A673 (cell line): ENCODE measurements at regions not wholly inside any gene's neighbourhood (a gene's known extent, or its start where the extent isn't known, plus 50 kb on each side); places are given as distances from the start of the nearest gene placed in this dataset.

Experiments used
- BruUV-seq: library from RNA; stranded (reverse); fragments of 400-500 nt; replicated peaks from 2 replicates; lab custom pipeline; 2021; lab: Mats Ljungman, UMichigan
- CTCF ChIA-PET: fragments of 300-600 bp; sonication (Branson Sonifier 250); formaldehyde crosslinking; loops from one replicate; lab custom pipeline; 2022; ENCODE audit warnings: antibody characterized with exemption; lab: Charles Lee
- POLR2A ChIA-PET: fragments of 300-600 bp; sonication (Branson Sonifier 250); formaldehyde crosslinking; loops from one replicate; lab custom pipeline; 2022; ENCODE audit warnings: antibody characterized with exemption; ENCODE audit not compliant: low non-redundant PET; lab: Charles Lee
- DNase-seq: peaks from one replicate; pipeline ENCODE4 v3.0.0-alpha.2; 2015; ENCODE audit warnings: low spot score
- H3K27ac ChIP-seq: fragments of 200-600 bp; sonication (generic); 2 replicates; pipeline ENCODE4 v1.5.1; 2016; ENCODE audit warnings: mixed run types, low read depth, mild to moderate bottlenecking, mixed read lengths, antibody characterized with exemption, low read length; ENCODE audit not compliant: poor library complexity, severe bottlenecking
- H3K27me3 ChIP-seq: fragments of 200-600 bp; sonication (generic); replicated peaks from 2 replicates; pipeline ENCODE4 v1.6.1; 2017; ENCODE audit warnings: mixed run types, low read depth, mild to moderate bottlenecking, mixed read lengths, antibody characterized with exemption, low read length; ENCODE audit not compliant: insufficient read depth, poor library complexity
- H3K36me3 ChIP-seq: fragments of 200-600 bp; sonication (generic); 2 replicates; pipeline ENCODE4 v1.6.1; 2016; ENCODE audit warnings: mixed run types, mild to moderate bottlenecking, mixed read lengths, antibody characterized with exemption, low read length; ENCODE audit not compliant: insufficient read depth, poor library complexity, severe bottlenecking
- H3K4me1 ChIP-seq: fragments of 200-600 bp; sonication (generic); 2 replicates; pipeline ENCODE4 v1.6.1; 2017; ENCODE audit warnings: mixed run types, mild to moderate bottlenecking, mixed read lengths, antibody characterized with exemption, low read length; ENCODE audit not compliant: insufficient read depth, poor library complexity, severe bottlenecking
- H3K4me3 ChIP-seq: fragments of 200-600 bp; sonication (generic); 2 replicates; pipeline ENCODE4 v1.5.1; 2016; ENCODE audit warnings: low read depth, mixed run types, mild to moderate bottlenecking, mixed read lengths, low read length; ENCODE audit not compliant: poor library complexity, severe bottlenecking
- H3K9me3 ChIP-seq: fragments of 200-600 bp; sonication (generic); 2 replicates; pipeline ENCODE4 v1.6.1; 2016; ENCODE audit warnings: mixed run types, low read depth, mild to moderate bottlenecking, mixed read lengths, antibody characterized with exemption, low read length; ENCODE audit not compliant: poor library complexity, severe bottlenecking
- EZH2 ChIP-seq: fragments of 200-600 bp; sonication (generic); IDR thresholded peaks from 2 replicates; pipeline ENCODE4 v1.6.1; 2017; ENCODE audit warnings: borderline replicate concordance, low read depth, mild to moderate bottlenecking, mixed read lengths, antibody characterized with exemption, low read length; ENCODE audit not compliant: poor library complexity, severe bottlenecking
- intact Hi-C: fragments of 100-400 bp; cut with micrococcal nuclease; formaldehyde crosslinking; loops from one replicate; pipeline ENCODE4 v1.10.0; 2022; ENCODE audit not compliant: unreplicated experiment
- TF ChIP-seq, protein P1 (sequence below): fragments of 300-800, 200-600 bp; sonication (generic); conservative IDR thresholded peaks from 2 replicates; pipeline ENCODE4 v1.5.1; 2017; ENCODE audit warnings: low read depth, mild to moderate bottlenecking, antibody characterized with exemption, low read length, moderate library complexity, mixed read lengths

DNA sequence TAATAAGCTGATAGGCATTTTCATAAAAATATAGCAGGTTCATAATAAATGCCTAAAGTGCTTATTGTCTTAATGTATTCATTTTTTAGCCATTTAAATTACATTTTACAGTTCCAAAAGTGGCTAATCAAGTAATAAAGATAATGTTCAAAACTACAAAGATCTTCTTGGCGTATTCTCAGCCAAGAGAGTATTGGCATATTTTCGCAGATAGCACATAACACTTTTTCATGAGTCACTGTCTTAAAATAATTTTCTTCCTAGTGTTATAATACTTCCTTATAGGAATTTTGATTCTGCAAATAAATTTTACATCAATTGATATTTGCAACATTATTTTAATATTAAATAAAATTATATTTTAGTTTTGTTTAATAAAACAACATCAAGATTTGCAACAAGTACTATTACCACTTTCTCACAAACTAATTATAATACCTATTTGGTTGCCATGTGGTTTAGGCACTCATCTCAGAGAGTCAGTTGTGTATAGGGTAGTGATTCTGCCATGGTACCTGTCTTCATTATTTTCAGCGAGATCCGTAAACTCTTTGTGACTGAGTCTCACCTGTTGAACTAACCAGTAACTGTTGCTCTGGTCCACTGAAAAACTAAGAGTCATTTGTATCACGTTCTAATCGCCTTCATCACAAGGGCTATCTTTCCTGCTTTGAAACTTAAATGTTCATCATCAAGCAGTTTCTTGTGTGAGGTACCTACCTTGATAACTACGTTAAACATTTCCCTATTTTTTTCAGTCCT is 152.5 kb upstream of the AKR1E2 start:
- no TSS peak for BruUV-seq
- CTCF ChIA-PET, result no interaction called here
- TF ChIP-seq, protein P1, sequence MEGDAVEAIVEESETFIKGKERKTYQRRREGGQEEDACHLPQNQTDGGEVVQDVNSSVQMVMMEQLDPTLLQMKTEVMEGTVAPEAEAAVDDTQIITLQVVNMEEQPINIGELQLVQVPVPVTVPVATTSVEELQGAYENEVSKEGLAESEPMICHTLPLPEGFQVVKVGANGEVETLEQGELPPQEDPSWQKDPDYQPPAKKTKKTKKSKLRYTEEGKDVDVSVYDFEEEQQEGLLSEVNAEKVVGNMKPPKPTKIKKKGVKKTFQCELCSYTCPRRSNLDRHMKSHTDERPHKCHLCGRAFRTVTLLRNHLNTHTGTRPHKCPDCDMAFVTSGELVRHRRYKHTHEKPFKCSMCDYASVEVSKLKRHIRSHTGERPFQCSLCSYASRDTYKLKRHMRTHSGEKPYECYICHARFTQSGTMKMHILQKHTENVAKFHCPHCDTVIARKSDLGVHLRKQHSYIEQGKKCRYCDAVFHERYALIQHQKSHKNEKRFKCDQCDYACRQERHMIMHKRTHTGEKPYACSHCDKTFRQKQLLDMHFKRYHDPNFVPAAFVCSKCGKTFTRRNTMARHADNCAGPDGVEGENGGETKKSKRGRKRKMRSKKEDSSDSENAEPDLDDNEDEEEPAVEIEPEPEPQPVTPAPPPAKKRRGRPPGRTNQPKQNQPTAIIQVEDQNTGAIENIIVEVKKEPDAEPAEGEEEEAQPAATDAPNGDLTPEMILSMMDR, result no peak
- no peak overlapping the region for H3K27ac ChIP-seq
- no peak overlapping the region for H3K4me3 ChIP-seq
- no peak for DNase-seq
- no peaks in the 10 kb centered on the region for H3K27me3 ChIP-seq
- POLR2A ChIA-PET, result no interaction called here
- peaks cover 6% of the 10 kb centered on the region for H3K9me3 ChIP-seq
- intact Hi-C loops, result no loop called here
- no peaks in the 10 kb centered on the region for H3K36me3 ChIP-seq
- H3K4me1 ChIP-seq, result no peaks in the 10 kb centered on the region

- H3K27ac ChIP-seq, result no peak overlapping the region
- no TSS peak for BruUV-seq
- no peaks in the 10 kb centered on the region for H3K27me3 ChIP-seq
- H3K9me3 ChIP-seq, result peaks cover 7% of the 10 kb centered on the region
- DNase-seq, result no peak
- H3K36me3 ChIP-seq, result no peaks in the 10 kb centered on the region
- TF ChIP-seq, protein P1, result no peak
- H3K4me1 ChIP-seq, result no peaks in the 10 kb centered on the region
- POLR2A ChIA-PET, result no interaction called here
- H3K4me3 ChIP-seq, result no peak overlapping the region
- CTCF ChIA-PET, result no interaction called here
- intact Hi-C loops, result no loop called here
Observed at GRCh38 chr10:4672201-4672600, 153.8 kb upstream of the AKR1E2 start.

GRCh38 chr10:4671451-4672145 is 154.4 kb upstream of the AKR1E2 start:
- no TSS peak for BruUV-seq
- intact Hi-C loops, result no loop called here
- no peak for DNase-seq
- Histone ChIP-seq H3K27ac (no peak overlapping the region), H3K4me3 (no peak overlapping the region), H3K4me1 (no peaks in the 10 kb centered on the region), H3K9me3 (peaks cover 7% of the 10 kb centered on the region), H3K27me3 (no peaks in the 10 kb centered on the region), H3K36me3 (no peaks in the 10 kb centered on the region)
- POLR2A ChIA-PET, result no interaction called here
- CTCF ChIA-PET, result no interaction called here
- TF ChIP-seq, protein P1, result no peak
- no peak for TF ChIP-seq EZH2
